ENCODE measurements at regions not wholly inside any gene's neighbourhood (a gene's known extent, or its start where the extent isn't known, plus 50 kb on each side); places are given as distances from the start of the nearest gene placed in this dataset.
"Not testable (repeated sequence)": the region's sequence is repeated elsewhere in the genome, so short reads cannot be mapped to it uniquely, and the experiment has no call there.

DNA sequence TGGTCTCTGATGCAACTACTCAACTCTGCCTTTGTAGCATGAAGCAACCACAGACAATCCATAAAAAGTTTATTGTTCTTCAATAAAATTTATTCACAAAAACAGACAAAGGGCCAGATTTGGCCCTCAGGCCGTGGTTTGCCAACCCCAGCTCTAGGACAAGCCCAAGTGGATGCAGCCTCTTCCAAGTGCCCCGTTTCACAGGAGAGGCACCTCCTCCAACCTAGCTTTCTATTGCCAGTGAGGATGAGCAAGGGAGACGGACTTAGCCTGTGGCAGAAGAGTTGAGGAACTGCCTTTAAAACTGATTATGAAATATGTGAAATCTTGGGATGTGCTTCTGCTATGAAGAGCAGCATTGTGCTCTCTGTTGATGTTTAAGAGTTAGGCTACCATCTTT, 105.4 kb downstream of the PSMG1 start:
- no peak for DNase-seq (ENCODE audit: insufficient read length, low spot score)
- TF ChIP-seq, protein P1, sequence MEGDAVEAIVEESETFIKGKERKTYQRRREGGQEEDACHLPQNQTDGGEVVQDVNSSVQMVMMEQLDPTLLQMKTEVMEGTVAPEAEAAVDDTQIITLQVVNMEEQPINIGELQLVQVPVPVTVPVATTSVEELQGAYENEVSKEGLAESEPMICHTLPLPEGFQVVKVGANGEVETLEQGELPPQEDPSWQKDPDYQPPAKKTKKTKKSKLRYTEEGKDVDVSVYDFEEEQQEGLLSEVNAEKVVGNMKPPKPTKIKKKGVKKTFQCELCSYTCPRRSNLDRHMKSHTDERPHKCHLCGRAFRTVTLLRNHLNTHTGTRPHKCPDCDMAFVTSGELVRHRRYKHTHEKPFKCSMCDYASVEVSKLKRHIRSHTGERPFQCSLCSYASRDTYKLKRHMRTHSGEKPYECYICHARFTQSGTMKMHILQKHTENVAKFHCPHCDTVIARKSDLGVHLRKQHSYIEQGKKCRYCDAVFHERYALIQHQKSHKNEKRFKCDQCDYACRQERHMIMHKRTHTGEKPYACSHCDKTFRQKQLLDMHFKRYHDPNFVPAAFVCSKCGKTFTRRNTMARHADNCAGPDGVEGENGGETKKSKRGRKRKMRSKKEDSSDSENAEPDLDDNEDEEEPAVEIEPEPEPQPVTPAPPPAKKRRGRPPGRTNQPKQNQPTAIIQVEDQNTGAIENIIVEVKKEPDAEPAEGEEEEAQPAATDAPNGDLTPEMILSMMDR (IDR thresholded peaks at IDR 0.05; ENCODE audit: insufficient read depth, missing control alignments), result no peak
- FAIRE-seq, result no peak

GRCh38 chr21:39074508-39074907, 108.7 kb downstream of the PSMG1 start:
- TF ChIP-seq, protein P1 (IDR thresholded peaks at IDR 0.05; ENCODE audit: insufficient read depth, missing control alignments), result no peak
- no peak for FAIRE-seq

DNA sequence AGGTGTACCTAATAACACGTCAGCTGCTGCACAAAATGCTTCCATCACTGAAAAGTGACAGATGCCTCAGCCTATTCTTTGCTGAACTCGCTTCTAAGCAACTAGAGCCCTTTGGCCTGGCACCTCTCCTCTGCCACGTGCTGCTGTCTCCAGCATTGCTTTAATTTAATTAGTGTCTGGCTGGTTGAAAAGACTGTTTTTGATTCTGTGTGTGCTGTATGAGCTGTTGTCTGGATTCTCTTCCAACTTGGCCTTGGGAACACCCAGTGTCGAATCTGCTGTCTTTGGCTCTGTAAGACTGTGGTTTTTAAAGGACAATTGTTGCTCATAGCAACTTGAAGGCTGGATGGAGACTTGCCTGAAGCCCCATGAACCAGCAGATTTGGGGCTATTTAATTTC, 109.5 kb downstream of the PSMG1 start:
- DNase-seq (ENCODE audit: insufficient read length, low spot score), result no peak

More at GRCh38 chr21:39074508-39074907, 108.7 kb downstream of the PSMG1 start:
- DNase-seq (ENCODE audit: insufficient read length, low spot score), result no peak

GRCh38 chr21:39073063-39073462, 110.2 kb downstream of the PSMG1 start:
- DNase-seq (ENCODE audit: insufficient read length, low spot score) (no peak), FAIRE-seq (no peak)
- TF ChIP-seq, protein P1 (IDR thresholded peaks at IDR 0.05; ENCODE audit: insufficient read depth, missing control alignments), result no peak

More for the DNA sequence above, 109.5 kb downstream of the PSMG1 start:
- no peak for FAIRE-seq
- TF ChIP-seq, protein P1 (IDR thresholded peaks at IDR 0.05; ENCODE audit: insufficient read depth, missing control alignments), result no peak

GRCh38 chr21:39072468-39072867, 110.8 kb downstream of the PSMG1 start:
- DNase-seq (ENCODE audit: insufficient read length, low spot score), result no peak
- TF ChIP-seq, protein P1 (IDR thresholded peaks at IDR 0.05; ENCODE audit: insufficient read depth, missing control alignments), result no peak
- FAIRE-seq, result no peak

- FAIRE-seq, result no peak
Measured at GRCh38 chr21:39071623-39072214, 111.5 kb downstream of the PSMG1 start.

GRCh38 chr21:39069856-39070255, 113.4 kb downstream of the PSMG1 start:
- not testable (repeated sequence) for DNase-seq (ENCODE audit: insufficient read length, low spot score); FAIRE-seq

More at GRCh38 chr21:39071623-39072214, 111.5 kb downstream of the PSMG1 start:
- TF ChIP-seq, protein P1 (IDR thresholded peaks at IDR 0.05; ENCODE audit: insufficient read depth, missing control alignments), result no peak
- no peak for DNase-seq (ENCODE audit: insufficient read length, low spot score)
